ENCODE measurements at regions not wholly inside any gene's neighbourhood (a gene's known extent, or its start where the extent isn't known, plus 50 kb on each side); places are given as distances from the start of the nearest gene placed in this dataset.

GRCh38 chr1:102151242-102151641, 154.5 kb upstream of the OLFM3 start:
- Histone ChIP-seq H3K27ac (ENCODE audit: insufficient read depth, low read length) (no peak overlapping the region), H2BK5ac (ENCODE audit: low read depth, low read length, poor library complexity, severe bottlenecking) (no peak overlapping the region), H2BK20ac (ENCODE audit: low read depth, low read length) (no peak overlapping the region), H2AK5ac (ENCODE audit: low read depth, low read length) (no peak overlapping the region), H3K4me3 (ENCODE audit: insufficient read depth, low read depth, low read length) (no peak overlapping the region), H3K56ac (ENCODE audit: extremely low read depth, insufficient read depth, low read length) (no peak overlapping the region), H3K4me1 (ENCODE audit: control insufficient read depth, insufficient read depth, low read length) (no peaks in the 10 kb centered on the region), H3K9me3 (ENCODE audit: control insufficient read depth, insufficient read depth, low read length) (peaks cover 3% of the 10 kb centered on the region; the same call in 1 of the 2 replicates), H3K79me1 (ENCODE audit: low read depth in 1 of 2, low read length in 2 of 2) (no peaks in the 10 kb centered on the region), H3K36me3 (ENCODE audit: control insufficient read depth, insufficient read depth, low read length) (no peaks in the 10 kb centered on the region), H4K91ac (ENCODE audit: insufficient read depth, low read depth, low read length) (no peak overlapping the region), H3K4ac (ENCODE audit: low read depth, low read length) (no peak overlapping the region), H2BK15ac (ENCODE audit: low read depth, low read length) (no peak overlapping the region), H3K23ac (ENCODE audit: low read depth, low read length) (no peak overlapping the region), H2AFZ (replicated peaks; ENCODE audit: low read length, poor library complexity) (no peak overlapping the region), H3K27me3 (ENCODE audit: control insufficient read depth, insufficient read depth, low read length) (no peaks in the 10 kb centered on the region), H3K9me1 (ENCODE audit: insufficient read depth, low read length) (no peaks in the 10 kb centered on the region), H3K18ac (ENCODE audit: low read depth, low read length) (no peak overlapping the region), H4K8ac (ENCODE audit: low read depth in 2 of 2, low read length in 2 of 2) (no peak overlapping the region), H3K9ac (ENCODE audit: low read depth, low read length) (no peak overlapping the region), H2AK9ac (replicated peaks; ENCODE audit: low read depth, low read length, poor library complexity) (no peak overlapping the region), H4K20me1 (ENCODE audit: insufficient read depth, low read length) (no peaks in the 10 kb centered on the region), H2BK120ac (ENCODE audit: low read depth, low read length) (no peak overlapping the region), H4K5ac (ENCODE audit: low read depth, low read length) (no peak overlapping the region), H3K14ac (replicated peaks; ENCODE audit: low read depth, low read length) (no peak overlapping the region), H3K4me2 (ENCODE audit: low read depth, low read length) (no peak overlapping the region)
- intact Hi-C loops (cut with micrococcal nuclease): no loop called here
- DNase-seq: no peak
- ATAC-seq (ENCODE audit: low read depth): no peak
- no CpG with 5 or more reads among the region's 3 CpGs for WGBS, 2 experiments (ENCODE audit: extremely low coverage in 2 of 2, insufficient read length in 1 of 2)
- ChIA-PET CTCF (interaction anchor here (0.6 kb wide), 1 partner anchor 55 kb away, joined by 8 read pairs; no protein-coding TSS in a partner anchor), POLR2A (ENCODE audit: unreplicated experiment) (no interaction called here)
- TF ChIP-seq RCOR1 (IDR thresholded peaks at IDR 0.05; ENCODE audit: insufficient replicate concordance, low read length) (no peak), RFX5 (IDR thresholded peaks at IDR 0.05; ENCODE audit: low read depth, low read length) (no peak), MXI1 (IDR thresholded peaks at IDR 0.05; ENCODE audit: borderline replicate concordance, low read depth, low read length) (no peak), NFE2L2 (IDR thresholded peaks at IDR 0.05; ENCODE audit: low read depth, low read length) (no peak)
- TF ChIP-seq, protein P1, sequence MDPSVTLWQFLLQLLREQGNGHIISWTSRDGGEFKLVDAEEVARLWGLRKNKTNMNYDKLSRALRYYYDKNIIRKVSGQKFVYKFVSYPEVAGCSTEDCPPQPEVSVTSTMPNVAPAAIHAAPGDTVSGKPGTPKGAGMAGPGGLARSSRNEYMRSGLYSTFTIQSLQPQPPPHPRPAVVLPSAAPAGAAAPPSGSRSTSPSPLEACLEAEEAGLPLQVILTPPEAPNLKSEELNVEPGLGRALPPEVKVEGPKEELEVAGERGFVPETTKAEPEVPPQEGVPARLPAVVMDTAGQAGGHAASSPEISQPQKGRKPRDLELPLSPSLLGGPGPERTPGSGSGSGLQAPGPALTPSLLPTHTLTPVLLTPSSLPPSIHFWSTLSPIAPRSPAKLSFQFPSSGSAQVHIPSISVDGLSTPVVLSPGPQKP (IDR thresholded peaks at IDR 0.05; ENCODE audit: borderline replicate concordance, low read depth, low read length): no peak
- no TSS peak for BruUV-seq (replicated peaks)
- dilution Hi-C loops (cut with HindIII; ENCODE audit: low sequenced_read_pairs, unreplicated experiment): no loop called here
- in situ Hi-C loops (cut with MboI; ENCODE audit: low sequenced_read_pairs): no loop called here
